Nephron (organoid): ENCODE measurements at regions not wholly inside any gene's neighbourhood (a gene's known extent, or its start where the extent isn't known, plus 50 kb on each side); places are given as distances from the start of the nearest gene placed in this dataset.

ENCODE experiments used
- H3K27ac Mint-ChIP-seq, 3 experiments: 2 replicates each; pipeline ENCODE4 v1.8.0; 2020; ENCODE audit warnings: mixed read lengths in 3 of 3, mild to moderate bottlenecking in 2 of 3, moderate library complexity in 1 of 3
- H3K27me3 Mint-ChIP-seq: 2 replicates; pipeline ENCODE4 v1.8.0; 2021; ENCODE audit warnings: low read depth, mild to moderate bottlenecking, moderate library complexity, mixed read lengths
- H3K36me3 Mint-ChIP-seq: 2 replicates; pipeline ENCODE4 v1.8.0; 2020; ENCODE audit warnings: low read depth, mixed read lengths
- H3K4me1 Mint-ChIP-seq: 2 replicates; pipeline ENCODE4 v1.8.0; 2020; ENCODE audit warnings: mixed read lengths
- H3K4me3 Mint-ChIP-seq, 3 experiments: 2 replicates each; pipeline ENCODE4 v1.8.0; 2020; ENCODE audit warnings: mild to moderate bottlenecking in 3 of 3, mixed read lengths in 3 of 3, moderate library complexity in 2 of 3
- H3K9me3 Mint-ChIP-seq: 2 replicates; pipeline ENCODE4 v1.8.0; 2020; ENCODE audit warnings: mixed read lengths
- CTCF ChIP-seq, 3 experiments: fragments of 200-600 bp; sonication (generic); IDR thresholded peaks; one replicate each; pipeline ENCODE4 v1.5.0; 2021; ENCODE audit warnings: antibody characterized with exemption in 3 of 3; ENCODE audit not compliant: unreplicated experiment in 3 of 3

GRCh38 chr9:106052735-106053134 is 358.4 kb downstream of the TMEM38B start:
- Mint-ChIP-seq H3K9me3 (peaks cover 11% of the 10 kb centered on the region), H3K27ac (peak overlapping the region in 1 of 3 experiments; percentile 5), H3K27me3 (no peaks in the 10 kb centered on the region), H3K4me1 (no peaks in the 10 kb centered on the region), H3K36me3 (no peaks in the 10 kb centered on the region), H3K4me3 (no peak overlapping the region)
- no peak for TF ChIP-seq CTCF (IDR thresholded peaks at IDR 0.05; ENCODE audit: unreplicated experiment in 3 of 3)

GRCh38 chr9:106056328-106056727 is 362.0 kb downstream of the TMEM38B start:
- Mint-ChIP-seq H3K27ac (no peak overlapping the region), H3K4me3 (no peak overlapping the region), H3K9me3 (peaks cover 8% of the 10 kb centered on the region), H3K27me3 (no peaks in the 10 kb centered on the region), H3K4me1 (no peaks in the 10 kb centered on the region), H3K36me3 (no peaks in the 10 kb centered on the region)
- no peak for TF ChIP-seq CTCF (IDR thresholded peaks at IDR 0.05; ENCODE audit: unreplicated experiment in 3 of 3)

GRCh38 chr9:106058460-106058859 is 364.1 kb downstream of the TMEM38B start:
- H3K9me3 Mint-ChIP-seq, result peaks cover 8% of the 10 kb centered on the region
- H3K27me3 Mint-ChIP-seq, result no peaks in the 10 kb centered on the region

GRCh38 chr9:106059886-106060285 is 365.5 kb downstream of the TMEM38B start:
- Mint-ChIP-seq H3K4me1 (no peaks in the 10 kb centered on the region), H3K9me3 (peaks cover 5% of the 10 kb centered on the region), H3K36me3 (no peaks in the 10 kb centered on the region), H3K4me3 (no peak overlapping the region), H3K27me3 (no peaks in the 10 kb centered on the region), H3K27ac (no peak overlapping the region)
- TF ChIP-seq CTCF (IDR thresholded peaks at IDR 0.05; ENCODE audit: unreplicated experiment in 3 of 3), result no peak

More at GRCh38 chr9:106058460-106058859, 364.1 kb downstream of the TMEM38B start:
- Mint-ChIP-seq H3K4me1 (no peaks in the 10 kb centered on the region), H3K36me3 (no peaks in the 10 kb centered on the region), H3K27ac (no peak overlapping the region), H3K4me3 (no peak overlapping the region)
- no peak for TF ChIP-seq CTCF (IDR thresholded peaks at IDR 0.05; ENCODE audit: unreplicated experiment in 3 of 3)

- Mint-ChIP-seq H3K9me3 (peaks cover 5% of the 10 kb centered on the region), H3K36me3 (no peaks in the 10 kb centered on the region), H3K27me3 (no peaks in the 10 kb centered on the region), H3K27ac (no peak overlapping the region), H3K4me1 (no peaks in the 10 kb centered on the region), H3K4me3 (no peak overlapping the region)
- TF ChIP-seq CTCF (IDR thresholded peaks at IDR 0.05; ENCODE audit: unreplicated experiment in 3 of 3), result no peak
These were observed 366.5 kb downstream of the TMEM38B start for GRCh38 chr9:106060885-106061284.

- H3K27me3 Mint-ChIP-seq, result no peaks in the 10 kb centered on the region
- peaks cover 5% of the 10 kb centered on the region for H3K4me1 Mint-ChIP-seq
- TF ChIP-seq CTCF (IDR thresholded peaks at IDR 0.05; ENCODE audit: unreplicated experiment in 3 of 3), result no peak
- H3K4me3 Mint-ChIP-seq, result no peak overlapping the region
- peaks cover 5% of the 10 kb centered on the region for H3K9me3 Mint-ChIP-seq
- H3K27ac Mint-ChIP-seq, result no peak overlapping the region
- no peaks in the 10 kb centered on the region for H3K36me3 Mint-ChIP-seq
These were observed 367.9 kb downstream of the TMEM38B start for GRCh38 chr9:106062250-106062649.
